ENCODE measurements at regions not wholly inside any gene's neighbourhood (a gene's known extent, or its start where the extent isn't known, plus 50 kb on each side); places are given as distances from the start of the nearest gene placed in this dataset.

GRCh38 chr2:107187870-107188269, 301.9 kb upstream of the ST6GAL2 start:
- no peak overlapping the region for H3K27ac Mint-ChIP-seq
- no peak for ATAC-seq (replicated peaks)
- no peak overlapping the region for H3K4me3 Mint-ChIP-seq
- no peaks in the 10 kb centered on the region for H3K4me1 Mint-ChIP-seq (ENCODE audit: low read depth in 2 of 2)
- peaks cover 9 to 15% of the 10 kb centered on the region in 2 donors for H3K9me3 Mint-ChIP-seq
- H3K27me3 Mint-ChIP-seq = no peaks in the 10 kb centered on the region
- no peak for DNase-seq
- no peaks in the 10 kb centered on the region for H3K36me3 Mint-ChIP-seq (ENCODE audit: insufficient read depth)

GRCh38 chr2:107195631-107196030, 309.7 kb upstream of the ST6GAL2 start:
- Mint-ChIP-seq H3K9me3 (peaks cover 0 to 6% of the 10 kb centered on the region in 2 donors), H3K4me1 (ENCODE audit: low read depth in 2 of 2) (no peaks in the 10 kb centered on the region), H3K36me3 (ENCODE audit: insufficient read depth) (no peaks in the 10 kb centered on the region), H3K27ac (no peak overlapping the region), H3K27me3 (no peaks in the 10 kb centered on the region), H3K4me3 (no peak overlapping the region)
- DNase-seq (no peak), ATAC-seq (replicated peaks) (no peak)

DNA sequence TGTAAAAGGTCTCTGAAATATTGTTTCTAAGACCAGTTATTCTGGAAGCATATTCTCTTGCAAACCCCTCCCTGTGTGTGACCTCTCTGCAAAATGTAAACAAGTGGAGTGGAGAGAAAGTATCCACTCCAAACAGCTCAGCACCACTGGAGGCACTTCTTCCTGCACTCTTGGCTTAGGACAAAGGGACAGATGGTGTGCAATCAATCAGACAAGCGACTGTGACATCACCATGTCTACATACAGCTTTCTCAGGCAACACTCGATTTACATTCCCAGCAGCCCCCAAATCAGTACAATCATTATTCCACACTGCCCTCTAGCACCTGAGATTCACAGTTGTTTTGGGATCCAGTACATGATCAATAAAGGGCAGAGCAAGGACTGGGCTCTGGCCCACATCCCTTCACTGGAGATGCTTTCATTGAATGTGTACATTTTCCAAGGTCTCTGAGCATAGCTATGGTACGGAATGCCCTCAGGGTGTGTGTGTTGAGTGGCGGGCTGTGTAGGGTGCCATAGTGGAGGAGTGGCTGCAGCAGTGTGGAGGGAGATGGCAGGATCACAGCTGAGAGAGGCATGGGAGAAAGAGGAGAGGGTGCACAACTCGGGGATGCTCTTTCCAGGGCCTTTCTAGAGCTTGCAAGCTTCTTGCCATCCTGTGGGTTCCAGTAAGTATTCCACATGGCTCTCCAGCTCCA, 311.8 kb upstream of the ST6GAL2 start:
- Mint-ChIP-seq H3K27me3 (no peaks in the 10 kb centered on the region), H3K27ac (no peak overlapping the region), H3K9me3 (peaks cover 0 to 6% of the 10 kb centered on the region in 2 donors), H3K36me3 (ENCODE audit: insufficient read depth) (no peaks in the 10 kb centered on the region), H3K4me1 (ENCODE audit: low read depth in 2 of 2) (no peaks in the 10 kb centered on the region), H3K4me3 (no peak overlapping the region)
- no peak for DNase-seq
- no peak for ATAC-seq (replicated peaks)

DNA sequence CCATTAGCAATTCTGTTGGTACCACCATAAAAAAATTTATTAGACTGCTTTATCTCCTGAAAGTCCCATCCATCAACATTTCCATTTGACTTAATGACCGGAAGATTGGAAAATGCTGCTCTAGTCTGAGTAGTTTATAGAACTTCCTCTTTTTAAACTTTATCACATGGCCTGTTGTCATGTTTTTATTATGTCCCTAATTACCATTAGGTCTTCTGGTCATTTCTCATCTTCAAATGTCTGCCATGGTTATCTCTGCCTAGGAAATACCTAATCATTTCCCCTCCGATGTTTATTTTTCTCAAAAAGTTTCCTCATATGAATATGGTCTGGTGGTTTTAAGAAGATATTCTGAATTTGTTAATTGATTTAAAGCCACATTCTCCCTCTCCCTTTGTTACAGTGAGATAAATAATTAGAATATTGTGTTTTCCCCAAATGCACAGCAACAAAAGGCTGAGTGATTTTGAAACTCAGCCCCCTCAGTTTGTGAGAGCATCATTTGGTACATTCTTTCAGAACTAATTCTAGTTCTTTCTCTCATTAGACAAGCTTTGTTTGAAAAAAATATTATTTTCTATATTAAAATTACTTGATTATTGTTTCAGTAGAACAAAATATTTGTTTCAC, 317.1 kb upstream of the ST6GAL2 start:
- H3K27ac Mint-ChIP-seq = no peak overlapping the region
- no peaks in the 10 kb centered on the region for H3K27me3 Mint-ChIP-seq
- DNase-seq = no peak
- peaks cover 5 to 17% of the 10 kb centered on the region in 2 donors for H3K9me3 Mint-ChIP-seq
- H3K4me3 Mint-ChIP-seq = no peak overlapping the region
- H3K36me3 Mint-ChIP-seq (ENCODE audit: insufficient read depth) = no peaks in the 10 kb centered on the region
- no peak for ATAC-seq (replicated peaks)
- H3K4me1 Mint-ChIP-seq (ENCODE audit: low read depth in 2 of 2) = no peaks in the 10 kb centered on the region

- no peak overlapping the region for H3K27ac Mint-ChIP-seq
- no peak overlapping the region for H3K4me3 Mint-ChIP-seq
- H3K27me3 Mint-ChIP-seq = no peaks in the 10 kb centered on the region
- H3K4me1 Mint-ChIP-seq (ENCODE audit: low read depth in 2 of 2) = no peaks in the 10 kb centered on the region
- ATAC-seq (replicated peaks) = no peak
- H3K9me3 Mint-ChIP-seq = peaks cover 6 to 8% of the 10 kb centered on the region in 2 donors
- no peak for DNase-seq
- no peaks in the 10 kb centered on the region for H3K36me3 Mint-ChIP-seq (ENCODE audit: insufficient read depth)
Measured at GRCh38 chr2:107215401-107216350, 329.7 kb upstream of the ST6GAL2 start.

DNA sequence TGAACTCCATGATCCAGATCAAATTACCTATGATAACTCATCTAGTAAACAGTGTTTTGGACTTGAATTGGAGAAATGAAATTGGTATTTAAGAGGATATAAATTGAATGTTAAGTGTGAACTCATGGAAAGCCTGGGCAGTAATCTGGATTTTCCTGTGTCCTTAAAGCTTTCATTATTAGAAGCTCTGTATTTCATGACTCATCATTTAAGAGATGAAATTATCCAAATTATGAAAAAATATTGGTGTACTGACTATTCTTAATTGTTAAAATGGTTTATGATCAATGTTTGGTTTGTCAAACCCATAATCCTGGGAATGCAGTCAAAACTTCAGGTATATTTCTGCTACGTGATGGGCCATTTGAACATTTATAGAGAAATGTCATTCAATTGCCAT, 332.2 kb upstream of the ST6GAL2 start:
- Mint-ChIP-seq H3K4me1 (ENCODE audit: low read depth in 2 of 2) (no peaks in the 10 kb centered on the region), H3K4me3 (no peak overlapping the region), H3K27me3 (no peaks in the 10 kb centered on the region), H3K9me3 (peaks cover 6 to 8% of the 10 kb centered on the region in 2 donors), H3K36me3 (ENCODE audit: insufficient read depth) (no peaks in the 10 kb centered on the region), H3K27ac (no peak overlapping the region)
- no peak for ATAC-seq (replicated peaks)
- DNase-seq = no peak

DNA sequence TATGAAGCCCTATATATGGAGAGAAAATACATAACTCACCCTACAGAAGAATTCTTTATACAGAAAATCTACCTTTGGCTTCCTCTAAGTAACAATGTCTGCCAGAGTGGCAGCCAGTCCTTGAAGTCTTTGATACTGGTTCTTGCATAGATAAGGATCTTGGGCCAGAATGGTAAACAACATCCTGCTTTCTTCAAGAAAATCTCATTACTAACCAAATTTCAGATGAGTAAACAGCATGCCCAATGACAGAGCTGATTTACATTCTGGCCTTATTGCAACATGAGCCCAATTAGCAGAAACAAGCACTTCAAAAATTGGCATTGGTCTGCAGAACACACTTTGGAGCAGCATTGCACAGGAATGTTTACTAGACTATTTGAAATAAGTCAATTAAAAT, 336.5 kb upstream of the ST6GAL2 start:
- ATAC-seq (replicated peaks) = no peak
- no peak for DNase-seq
- Mint-ChIP-seq H3K27ac (no peak overlapping the region), H3K4me3 (no peak overlapping the region), H3K27me3 (no peaks in the 10 kb centered on the region), H3K9me3 (peaks cover 7 to 10% of the 10 kb centered on the region in 2 donors), H3K36me3 (ENCODE audit: insufficient read depth) (no peaks in the 10 kb centered on the region), H3K4me1 (ENCODE audit: low read depth in 2 of 2) (no peaks in the 10 kb centered on the region)

DNA sequence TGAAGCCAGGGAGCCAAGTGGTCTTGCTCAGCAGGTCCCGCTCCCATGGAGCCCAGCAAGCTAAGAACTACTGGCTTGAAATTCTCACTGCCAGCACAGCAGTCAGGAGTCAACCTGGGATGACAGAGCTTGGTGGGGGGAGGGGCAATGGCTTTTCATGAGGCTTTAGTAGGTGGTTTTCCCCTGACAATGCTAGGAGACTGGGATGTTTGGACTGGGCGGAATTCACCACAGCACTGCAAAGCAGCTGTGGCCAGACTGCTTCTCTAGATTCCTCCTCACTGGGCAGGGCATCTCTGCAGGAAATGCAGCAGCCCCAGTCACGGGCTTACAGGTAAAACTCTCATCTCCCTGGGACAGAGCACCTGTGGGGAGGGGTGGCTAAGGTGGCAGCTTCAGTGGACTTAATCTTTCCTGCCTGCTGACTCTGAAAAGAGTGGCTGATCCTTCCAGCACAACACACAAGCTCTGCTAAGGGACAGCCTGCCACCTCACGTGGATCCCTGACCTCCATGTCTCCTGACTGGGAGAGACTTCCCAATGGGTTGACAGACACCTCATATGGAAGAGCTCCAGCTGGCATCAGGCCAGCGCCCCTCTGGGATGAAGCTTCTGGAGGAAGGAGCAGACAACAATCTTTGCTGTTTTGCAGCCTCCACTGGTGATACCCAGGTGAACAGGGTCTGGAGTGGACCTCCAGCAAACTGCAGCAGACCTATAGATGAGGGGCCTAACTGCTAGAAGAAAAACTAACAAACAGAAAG, 349.7 kb upstream of the ST6GAL2 start:
- no peaks in the 10 kb centered on the region for H3K4me1 Mint-ChIP-seq (ENCODE audit: low read depth in 2 of 2)
- no peak overlapping the region for H3K27ac Mint-ChIP-seq
- H3K9me3 Mint-ChIP-seq = peaks cover 5 to 20% of the 10 kb centered on the region in 2 donors
- no peaks in the 10 kb centered on the region for H3K36me3 Mint-ChIP-seq (ENCODE audit: insufficient read depth)
- no peak for ATAC-seq (replicated peaks)
- H3K27me3 Mint-ChIP-seq = no peaks in the 10 kb centered on the region
- no peak for DNase-seq
- H3K4me3 Mint-ChIP-seq = no peak overlapping the region

GRCh38 chr2:107242811-107243210, 356.8 kb upstream of the ST6GAL2 start:
- H3K36me3 Mint-ChIP-seq (ENCODE audit: insufficient read depth) = no peaks in the 10 kb centered on the region
- no peak for ATAC-seq (replicated peaks)
- no peaks in the 10 kb centered on the region for H3K4me1 Mint-ChIP-seq (ENCODE audit: low read depth in 2 of 2)
- no peak overlapping the region for H3K27ac Mint-ChIP-seq
- no peak for DNase-seq
- peaks cover 5 to 12% of the 10 kb centered on the region in 2 donors for H3K9me3 Mint-ChIP-seq
- no peaks in the 10 kb centered on the region for H3K27me3 Mint-ChIP-seq
- no peak overlapping the region for H3K4me3 Mint-ChIP-seq

GRCh38 chr2:107248932-107249331, 363.0 kb upstream of the ST6GAL2 start:
- no peak overlapping the region for H3K4me3 Mint-ChIP-seq
- no peaks in the 10 kb centered on the region for H3K36me3 Mint-ChIP-seq (ENCODE audit: insufficient read depth)
- DNase-seq (no peak), ATAC-seq (replicated peaks) (no peak)
- no peak overlapping the region for H3K27ac Mint-ChIP-seq
- no peaks in the 10 kb centered on the region for H3K4me1 Mint-ChIP-seq (ENCODE audit: low read depth in 2 of 2)
- peaks cover 0 to 4% of the 10 kb centered on the region in 2 donors for H3K9me3 Mint-ChIP-seq
- H3K27me3 Mint-ChIP-seq = no peaks in the 10 kb centered on the region

GRCh38 chr2:107255744-107256143, 369.8 kb upstream of the ST6GAL2 start:
- no peaks in the 10 kb centered on the region for H3K36me3 Mint-ChIP-seq (ENCODE audit: insufficient read depth)
- H3K9me3 Mint-ChIP-seq = peaks cover 4 to 13% of the 10 kb centered on the region in 2 donors
- H3K27me3 Mint-ChIP-seq = no peaks in the 10 kb centered on the region
- H3K4me3 Mint-ChIP-seq = no peak overlapping the region
- H3K27ac Mint-ChIP-seq = no peak overlapping the region
- DNase-seq (no peak), ATAC-seq (replicated peaks) (no peak)
- no peaks in the 10 kb centered on the region for H3K4me1 Mint-ChIP-seq (ENCODE audit: low read depth in 2 of 2)

DNA sequence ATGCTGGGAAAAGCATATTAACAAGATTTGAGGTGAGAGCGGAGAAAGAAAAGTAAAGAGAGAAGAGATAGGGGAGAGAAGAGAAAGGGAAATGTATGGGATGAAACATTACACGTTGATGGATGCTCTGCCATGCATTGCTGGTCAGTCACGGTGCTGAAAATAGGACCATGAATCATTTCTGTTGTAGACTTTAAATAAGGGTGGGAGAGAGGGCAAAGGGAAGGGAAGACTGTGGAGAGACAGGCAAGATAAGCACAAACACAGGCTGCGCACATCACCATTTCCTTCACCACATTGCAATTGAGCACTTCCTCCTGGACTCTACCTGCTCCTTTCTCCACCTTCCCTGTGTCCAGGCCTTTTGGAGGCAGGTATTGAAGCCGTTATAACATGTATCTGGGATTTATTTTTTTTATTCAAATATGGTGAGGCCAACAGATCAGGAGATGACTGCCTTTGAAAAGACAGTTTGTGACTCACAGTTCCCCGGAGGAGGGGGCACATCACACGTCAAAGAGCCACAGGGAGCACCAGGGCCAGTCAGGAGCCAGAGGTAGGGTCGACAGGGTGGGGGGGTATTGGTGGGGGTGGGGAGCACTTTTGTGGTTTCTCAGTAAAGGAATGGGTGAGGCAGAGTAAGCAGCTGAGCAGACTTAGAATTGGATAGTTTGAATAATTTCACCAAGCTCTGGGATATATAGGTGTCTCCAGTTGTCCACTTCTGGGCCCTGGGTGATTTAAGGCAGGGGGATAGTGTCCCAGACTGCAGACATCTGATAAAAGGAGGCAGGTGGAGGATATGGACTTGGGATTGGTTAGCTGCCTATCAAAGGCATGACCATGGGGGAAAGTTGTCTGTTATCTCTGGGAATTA, 372.8 kb upstream of the ST6GAL2 start:
- H3K27ac Mint-ChIP-seq = no peak overlapping the region
- DNase-seq = no peak
- no peak overlapping the region for H3K4me3 Mint-ChIP-seq
- no peaks in the 10 kb centered on the region for H3K36me3 Mint-ChIP-seq (ENCODE audit: insufficient read depth)
- no peaks in the 10 kb centered on the region for H3K27me3 Mint-ChIP-seq
- H3K4me1 Mint-ChIP-seq (ENCODE audit: low read depth in 2 of 2) = no peaks in the 10 kb centered on the region
- peaks cover 2 to 13% of the 10 kb centered on the region in 2 donors for H3K9me3 Mint-ChIP-seq
- ATAC-seq (replicated peaks) = no peak

Data from effector memory CD8-positive, alpha-beta T cell (primary cell).